ENCODE measurements at regions not wholly inside any gene's neighbourhood (a gene's known extent, or its start where the extent isn't known, plus 50 kb on each side); places are given as distances from the start of the nearest gene placed in this dataset.

- no peaks in the 10 kb centered on the region for H3K9me3 ChIP-seq (ENCODE audit: control insufficient read depth, insufficient read depth, low read length)
- H3K27me3 ChIP-seq (ENCODE audit: control insufficient read depth, insufficient read depth, low read length), result peaks cover 6% of the 10 kb centered on the region
- peaks cover 13% of the 10 kb centered on the region for H3K4me1 ChIP-seq (ENCODE audit: control insufficient read depth, insufficient read depth, low read length)
- no peak overlapping the region for H3K9ac ChIP-seq (ENCODE audit: low read depth, low read length)
- no peak overlapping the region for H3K4me3 ChIP-seq (ENCODE audit: low read depth, low read length)
- H3K36me3 ChIP-seq (ENCODE audit: control insufficient read depth, insufficient read depth, low read length), result no peaks in the 10 kb centered on the region
Measured at GRCh38 chr12:118780939-118781338, 200.4 kb upstream of the SRRM4 start.

GRCh38 chr12:118781692-118782091 is 199.6 kb upstream of the SRRM4 start:
- Histone ChIP-seq H3K4me1 (ENCODE audit: control insufficient read depth, insufficient read depth, low read length) (peaks cover 13% of the 10 kb centered on the region), H3K4me3 (ENCODE audit: low read depth, low read length) (no peak overlapping the region), H3K9ac (ENCODE audit: low read depth, low read length) (no peak overlapping the region), H3K36me3 (ENCODE audit: control insufficient read depth, insufficient read depth, low read length) (no peaks in the 10 kb centered on the region), H3K27me3 (ENCODE audit: control insufficient read depth, insufficient read depth, low read length) (peaks cover 2% of the 10 kb centered on the region), H3K9me3 (ENCODE audit: control insufficient read depth, insufficient read depth, low read length) (no peaks in the 10 kb centered on the region)

- H3K9ac ChIP-seq (ENCODE audit: low read depth, low read length), result no peak overlapping the region
- H3K4me1 ChIP-seq (ENCODE audit: control insufficient read depth, insufficient read depth, low read length), result peaks cover 13% of the 10 kb centered on the region
- no peaks in the 10 kb centered on the region for H3K9me3 ChIP-seq (ENCODE audit: control insufficient read depth, insufficient read depth, low read length)
- no peak overlapping the region for H3K4me3 ChIP-seq (ENCODE audit: low read depth, low read length)
- H3K27me3 ChIP-seq (ENCODE audit: control insufficient read depth, insufficient read depth, low read length), result peaks cover 2% of the 10 kb centered on the region
- no peaks in the 10 kb centered on the region for H3K36me3 ChIP-seq (ENCODE audit: control insufficient read depth, insufficient read depth, low read length)
Measured at GRCh38 chr12:118783703-118784102, 197.6 kb upstream of the SRRM4 start.

- H3K4me1 ChIP-seq (ENCODE audit: control insufficient read depth, insufficient read depth, low read length), result no peaks in the 10 kb centered on the region
- H3K27me3 ChIP-seq (ENCODE audit: control insufficient read depth, insufficient read depth, low read length), result no peaks in the 10 kb centered on the region
- no peak overlapping the region for H3K9ac ChIP-seq (ENCODE audit: low read depth, low read length)
- no peaks in the 10 kb centered on the region for H3K9me3 ChIP-seq (ENCODE audit: control insufficient read depth, insufficient read depth, low read length)
- H3K4me3 ChIP-seq (ENCODE audit: low read depth, low read length), result no peak overlapping the region
- H3K36me3 ChIP-seq (ENCODE audit: control insufficient read depth, insufficient read depth, low read length), result no peaks in the 10 kb centered on the region
Measured at GRCh38 chr12:118790578-118790977, 190.8 kb upstream of the SRRM4 start.

GRCh38 chr12:118813778-118814357 is 167.5 kb upstream of the SRRM4 start:
- no peak overlapping the region for H3K4me3 ChIP-seq (ENCODE audit: low read depth, low read length)
- no peaks in the 10 kb centered on the region for H3K9me3 ChIP-seq (ENCODE audit: control insufficient read depth, insufficient read depth, low read length)
- H3K9ac ChIP-seq (ENCODE audit: low read depth, low read length), result no peak overlapping the region
- H3K27me3 ChIP-seq (ENCODE audit: control insufficient read depth, insufficient read depth, low read length), result no peaks in the 10 kb centered on the region
- H3K4me1 ChIP-seq (ENCODE audit: control insufficient read depth, insufficient read depth, low read length), result no peaks in the 10 kb centered on the region
- no peaks in the 10 kb centered on the region for H3K36me3 ChIP-seq (ENCODE audit: control insufficient read depth, insufficient read depth, low read length)

GRCh38 chr12:118816296-118816695 is 165.0 kb upstream of the SRRM4 start:
- Histone ChIP-seq H3K27me3 (ENCODE audit: control insufficient read depth, insufficient read depth, low read length) (no peaks in the 10 kb centered on the region), H3K36me3 (ENCODE audit: control insufficient read depth, insufficient read depth, low read length) (no peaks in the 10 kb centered on the region), H3K4me1 (ENCODE audit: control insufficient read depth, insufficient read depth, low read length) (no peaks in the 10 kb centered on the region), H3K4me3 (ENCODE audit: low read depth, low read length) (no peak overlapping the region), H3K9me3 (ENCODE audit: control insufficient read depth, insufficient read depth, low read length) (no peaks in the 10 kb centered on the region), H3K9ac (ENCODE audit: low read depth, low read length) (no peak overlapping the region)

- H3K4me3 ChIP-seq (ENCODE audit: low read depth, low read length), result no peak overlapping the region
- no peaks in the 10 kb centered on the region for H3K27me3 ChIP-seq (ENCODE audit: control insufficient read depth, insufficient read depth, low read length)
- no peak overlapping the region for H3K9ac ChIP-seq (ENCODE audit: low read depth, low read length)
- H3K4me1 ChIP-seq (ENCODE audit: control insufficient read depth, insufficient read depth, low read length), result no peaks in the 10 kb centered on the region
- H3K36me3 ChIP-seq (ENCODE audit: control insufficient read depth, insufficient read depth, low read length), result no peaks in the 10 kb centered on the region
- no peaks in the 10 kb centered on the region for H3K9me3 ChIP-seq (ENCODE audit: control insufficient read depth, insufficient read depth, low read length)
Measured at GRCh38 chr12:118821386-118821925, 159.9 kb upstream of the SRRM4 start.

GRCh38 chr12:118822512-118822911 is 158.8 kb upstream of the SRRM4 start:
- Histone ChIP-seq H3K4me3 (ENCODE audit: low read depth, low read length) (no peak overlapping the region), H3K9me3 (ENCODE audit: control insufficient read depth, insufficient read depth, low read length) (no peaks in the 10 kb centered on the region), H3K4me1 (ENCODE audit: control insufficient read depth, insufficient read depth, low read length) (no peaks in the 10 kb centered on the region), H3K36me3 (ENCODE audit: control insufficient read depth, insufficient read depth, low read length) (no peaks in the 10 kb centered on the region), H3K9ac (ENCODE audit: low read depth, low read length) (no peak overlapping the region), H3K27me3 (ENCODE audit: control insufficient read depth, insufficient read depth, low read length) (no peaks in the 10 kb centered on the region)

GRCh38 chr12:118827047-118827446 is 154.3 kb upstream of the SRRM4 start:
- no peaks in the 10 kb centered on the region for H3K27me3 ChIP-seq (ENCODE audit: control insufficient read depth, insufficient read depth, low read length)
- H3K9ac ChIP-seq (ENCODE audit: low read depth, low read length), result no peak overlapping the region
- peaks cover 2% of the 10 kb centered on the region for H3K4me1 ChIP-seq (ENCODE audit: control insufficient read depth, insufficient read depth, low read length)
- no peak overlapping the region for H3K4me3 ChIP-seq (ENCODE audit: low read depth, low read length)
- no peaks in the 10 kb centered on the region for H3K36me3 ChIP-seq (ENCODE audit: control insufficient read depth, insufficient read depth, low read length)
- no peaks in the 10 kb centered on the region for H3K9me3 ChIP-seq (ENCODE audit: control insufficient read depth, insufficient read depth, low read length)

GRCh38 chr12:118827606-118828005 is 153.7 kb upstream of the SRRM4 start:
- H3K27me3 ChIP-seq (ENCODE audit: control insufficient read depth, insufficient read depth, low read length), result no peaks in the 10 kb centered on the region
- H3K4me1 ChIP-seq (ENCODE audit: control insufficient read depth, insufficient read depth, low read length), result peaks cover 2% of the 10 kb centered on the region
- no peak overlapping the region for H3K9ac ChIP-seq (ENCODE audit: low read depth, low read length)
- H3K36me3 ChIP-seq (ENCODE audit: control insufficient read depth, insufficient read depth, low read length), result no peaks in the 10 kb centered on the region
- no peak overlapping the region for H3K4me3 ChIP-seq (ENCODE audit: low read depth, low read length)
- H3K9me3 ChIP-seq (ENCODE audit: control insufficient read depth, insufficient read depth, low read length), result no peaks in the 10 kb centered on the region

GRCh38 chr12:118830296-118830695 is 151.0 kb upstream of the SRRM4 start:
- H3K4me3 ChIP-seq (ENCODE audit: low read depth, low read length), result no peak overlapping the region
- H3K27me3 ChIP-seq (ENCODE audit: control insufficient read depth, insufficient read depth, low read length), result no peaks in the 10 kb centered on the region
- H3K9ac ChIP-seq (ENCODE audit: low read depth, low read length), result no peak overlapping the region
- H3K36me3 ChIP-seq (ENCODE audit: control insufficient read depth, insufficient read depth, low read length), result no peaks in the 10 kb centered on the region
- no peaks in the 10 kb centered on the region for H3K9me3 ChIP-seq (ENCODE audit: control insufficient read depth, insufficient read depth, low read length)
- H3K4me1 ChIP-seq (ENCODE audit: control insufficient read depth, insufficient read depth, low read length), result peaks cover 2% of the 10 kb centered on the region

- H3K27me3 ChIP-seq (ENCODE audit: control insufficient read depth, insufficient read depth, low read length), result no peaks in the 10 kb centered on the region
- H3K4me1 ChIP-seq (ENCODE audit: control insufficient read depth, insufficient read depth, low read length), result no peaks in the 10 kb centered on the region
- no peak overlapping the region for H3K4me3 ChIP-seq (ENCODE audit: low read depth, low read length)
- H3K36me3 ChIP-seq (ENCODE audit: control insufficient read depth, insufficient read depth, low read length), result no peaks in the 10 kb centered on the region
- no peak overlapping the region for H3K9ac ChIP-seq (ENCODE audit: low read depth, low read length)
- no peaks in the 10 kb centered on the region for H3K9me3 ChIP-seq (ENCODE audit: control insufficient read depth, insufficient read depth, low read length)
Measured at GRCh38 chr12:118835926-118836325, 145.4 kb upstream of the SRRM4 start.
